Trophoblast cell (in vitro differentiated cells and primary cell): ENCODE measurements at regions not wholly inside any gene's neighbourhood (a gene's known extent, or its start where the extent isn't known, plus 50 kb on each side); places are given as distances from the start of the nearest gene placed in this dataset.

ENCODE experiments used
- DNase-seq, 2 donors: peaks; one replicate each; pipeline ENCODE4 v3.0.0-alpha.2; 2016
- H2AFZ ChIP-seq: 2 replicates; pipeline ENCODE4 v1.6.1; 2013; ENCODE audit warnings: low read length, moderate library complexity, mild to moderate bottlenecking; ENCODE audit not compliant: insufficient read depth, poor library complexity
- H2AK5ac ChIP-seq: 2 replicates; pipeline ENCODE4 v1.6.1; 2013; ENCODE audit warnings: mild to moderate bottlenecking, low read length
- H2BK120ac ChIP-seq: 2 replicates; pipeline ENCODE4 v1.6.1; 2013; ENCODE audit warnings: low read length, mild to moderate bottlenecking, moderate library complexity; ENCODE audit not compliant: insufficient read depth, poor library complexity
- H2BK12ac ChIP-seq: 2 replicates; pipeline ENCODE4 v1.6.1; 2013; ENCODE audit warnings: mild to moderate bottlenecking, low read length, moderate library complexity
- H2BK5ac ChIP-seq: 2 replicates; pipeline ENCODE4 v1.6.1; 2013; ENCODE audit warnings: low read length, low read depth, moderate library complexity, mild to moderate bottlenecking; ENCODE audit not compliant: poor library complexity
- H3K14ac ChIP-seq: 2 replicates; pipeline ENCODE4 v1.6.1; 2013; ENCODE audit warnings: mild to moderate bottlenecking, low read length
- H3K18ac ChIP-seq: 2 replicates; pipeline ENCODE4 v1.6.1; 2013; ENCODE audit warnings: mild to moderate bottlenecking, low read length
- H3K23ac ChIP-seq: 2 replicates; pipeline ENCODE4 v1.6.1; 2013; ENCODE audit warnings: low read length
- H3K27ac ChIP-seq: 2 replicates; pipeline ENCODE4 v1.5.1; 2013; ENCODE audit warnings: low read depth, mild to moderate bottlenecking, inconsistent platforms, low read length, moderate library complexity
- H3K27me3 ChIP-seq: 2 replicates; pipeline ENCODE4 v1.6.1; 2013; ENCODE audit warnings: inconsistent platforms, mild to moderate bottlenecking, low read length, moderate library complexity; ENCODE audit not compliant: insufficient read depth
- H3K36me3 ChIP-seq, 2 experiments: 1 replicate in 1 of 2; 2 replicates in 1 of 2; pipeline ENCODE4 v1.6.1; 2013; ENCODE audit warnings: low read length in 2 of 2, mild to moderate bottlenecking in 2 of 2, moderate library complexity in 1 of 2; ENCODE audit not compliant: insufficient read depth in 2 of 2, control insufficient read depth in 1 of 2
- H3K4ac ChIP-seq: 2 replicates; pipeline ENCODE4 v1.6.1; 2013; ENCODE audit warnings: low read depth, mild to moderate bottlenecking, low read length, moderate library complexity
- H3K4me1 ChIP-seq, 2 experiments: 1 replicate in 1 of 2; 2 replicates in 1 of 2; pipeline ENCODE4 v1.6.1; 2013; ENCODE audit warnings: low read length in 2 of 2, mild to moderate bottlenecking in 2 of 2, moderate library complexity in 1 of 2; ENCODE audit not compliant: insufficient read depth in 2 of 2, control insufficient read depth in 1 of 2
- H3K4me2 ChIP-seq: 2 replicates; pipeline ENCODE4 v1.6.1; 2013; ENCODE audit warnings: inconsistent platforms, mild to moderate bottlenecking, low read length, moderate library complexity
- H3K4me3 ChIP-seq: 2 replicates; pipeline ENCODE4 v1.5.1; 2013; ENCODE audit warnings: mild to moderate bottlenecking, low read depth, low read length, inconsistent platforms
- H3K79me1 ChIP-seq: one replicate; pipeline ENCODE4 v1.6.1; 2013; ENCODE audit warnings: low read length
- H3K79me2 ChIP-seq: 2 replicates; pipeline ENCODE4 v1.6.1; 2013; ENCODE audit warnings: low read length, mild to moderate bottlenecking; ENCODE audit not compliant: control insufficient read depth, insufficient read depth, poor library complexity
- H3K9ac ChIP-seq: 2 replicates; pipeline ENCODE4 v1.6.1; 2013; ENCODE audit warnings: mild to moderate bottlenecking, low read length
- H3K9me3 ChIP-seq: 2 replicates; pipeline ENCODE4 v1.6.1; 2013; ENCODE audit warnings: low read depth, mild to moderate bottlenecking, control low read depth, inconsistent platforms, low read length; ENCODE audit not compliant: insufficient read depth
- H4K12ac ChIP-seq: 2 replicates; pipeline ENCODE4 v1.6.1; 2013; ENCODE audit warnings: low read depth, mild to moderate bottlenecking, low read length, moderate library complexity
- H4K8ac ChIP-seq: 2 replicates; pipeline ENCODE4 v1.6.1; 2013; ENCODE audit warnings: low read depth, mild to moderate bottlenecking, low read length, moderate library complexity
- H4K91ac ChIP-seq: one replicate; pipeline ENCODE4 v1.6.1; 2013; ENCODE audit warnings: low read depth, mild to moderate bottlenecking, low read length, moderate library complexity
- WGBS: extraction: QIAGEN DNeasy Blood & Tissue Kit; methylation state at CpG from one replicate; pipeline ENCODE4 v1.1.7; 2013; ENCODE audit warnings: missing lambda C conversion rate; ENCODE audit not compliant: insufficient read length, insufficient coverage; ENCODE audit errors: extremely low coverage; 5-methylcytosine and 5-hydroxymethylcytosine counted together

- H2BK12ac ChIP-seq: no peak overlapping the region
- H2AFZ ChIP-seq: no peak overlapping the region
- H3K4me2 ChIP-seq: no peak overlapping the region
- H3K4me1 ChIP-seq: no peaks in the 10 kb centered on the region
- H3K18ac ChIP-seq: no peak overlapping the region
- H3K4me3 ChIP-seq: no peak overlapping the region
- no peak overlapping the region for H3K27ac ChIP-seq
- no CpG with 5 or more reads among the region's 3 CpGs for WGBS
- H4K8ac ChIP-seq: no peak overlapping the region
- no peak overlapping the region for H2AK5ac ChIP-seq
- no peak overlapping the region for H3K14ac ChIP-seq
- no peaks in the 10 kb centered on the region for H3K27me3 ChIP-seq
- no peak for DNase-seq
- no peak overlapping the region for H2BK120ac ChIP-seq
- no peak overlapping the region for H4K12ac ChIP-seq
- H3K79me1 ChIP-seq: no peaks in the 10 kb centered on the region
- no peaks in the 10 kb centered on the region for H3K79me2 ChIP-seq
- H4K91ac ChIP-seq: no peak overlapping the region
- no peak overlapping the region for H3K4ac ChIP-seq
- no peak overlapping the region for H2BK5ac ChIP-seq
- no peaks in the 10 kb centered on the region for H3K9me3 ChIP-seq
- H3K9ac ChIP-seq: no peak overlapping the region
- H3K36me3 ChIP-seq: peaks cover 2 to 4% of the 10 kb centered on the region in 2 experiments
- H3K23ac ChIP-seq: no peak overlapping the region
These were observed 106.6 kb downstream of the PALM2AKAP2 start for GRCh38 chr9:109886617-109887016.

DNA sequence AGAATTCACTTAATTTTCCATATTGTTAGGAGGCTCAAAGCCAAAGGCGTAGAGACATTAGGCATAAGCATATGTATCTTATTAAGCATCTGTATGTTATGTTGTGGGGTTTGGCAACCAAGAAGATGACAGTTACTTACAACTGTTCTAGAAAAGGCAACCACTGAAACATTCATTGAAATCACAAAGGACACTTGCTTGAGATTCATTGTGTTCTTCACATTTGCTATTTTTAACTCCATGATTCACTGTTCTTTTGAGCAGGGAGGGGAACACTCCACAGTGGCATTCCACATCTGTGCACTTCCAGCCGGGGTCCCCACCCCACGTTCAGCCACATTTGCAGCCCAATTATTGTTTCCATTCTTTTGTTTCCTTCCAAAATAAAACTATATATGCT lies 107.1 kb downstream of the PALM2AKAP2 start:
- Histone ChIP-seq H3K4me1 (no peaks in the 10 kb centered on the region), H3K36me3 (peaks cover 2 to 4% of the 10 kb centered on the region in 2 experiments), H3K4me3 (no peak overlapping the region), H4K12ac (no peak overlapping the region), H3K9ac (no peak overlapping the region), H3K79me2 (no peaks in the 10 kb centered on the region), H3K23ac (no peak overlapping the region), H3K27me3 (no peaks in the 10 kb centered on the region), H3K18ac (no peak overlapping the region), H3K4me2 (no peak overlapping the region), H2BK120ac (no peak overlapping the region), H4K8ac (no peak overlapping the region), H2BK12ac (no peak overlapping the region), H2AFZ (no peak overlapping the region), H2BK5ac (no peak overlapping the region), H3K4ac (no peak overlapping the region), H4K91ac (no peak overlapping the region), H3K27ac (no peak overlapping the region), H3K9me3 (no peaks in the 10 kb centered on the region), H3K14ac (no peak overlapping the region), H3K79me1 (no peaks in the 10 kb centered on the region), H2AK5ac (no peak overlapping the region)
- no peak for DNase-seq
- no CpG with 5 or more reads among the region's 3 CpGs for WGBS

GRCh38 chr9:109888695-109889094 lies 108.7 kb downstream of the PALM2AKAP2 start:
- no peak overlapping the region for H2BK12ac ChIP-seq
- no peaks in the 10 kb centered on the region for H3K79me2 ChIP-seq
- H4K12ac ChIP-seq: no peak overlapping the region
- H4K91ac ChIP-seq: no peak overlapping the region
- H2BK120ac ChIP-seq: no peak overlapping the region
- no peak overlapping the region for H3K27ac ChIP-seq
- no peak overlapping the region for H3K14ac ChIP-seq
- H3K79me1 ChIP-seq: no peaks in the 10 kb centered on the region
- no peak overlapping the region for H2BK5ac ChIP-seq
- no peak overlapping the region for H3K23ac ChIP-seq
- no peak overlapping the region for H2AFZ ChIP-seq
- no peaks in the 10 kb centered on the region for H3K27me3 ChIP-seq
- H3K9me3 ChIP-seq: no peaks in the 10 kb centered on the region
- DNase-seq: no peak
- WGBS: no CpG with 5 or more reads among the region's 1 CpG
- H3K4ac ChIP-seq: no peak overlapping the region
- H3K9ac ChIP-seq: no peak overlapping the region
- H3K4me2 ChIP-seq: no peak overlapping the region
- no peak overlapping the region for H4K8ac ChIP-seq
- H3K36me3 ChIP-seq: peaks cover 0 to 3% of the 10 kb centered on the region in 2 experiments
- no peak overlapping the region for H3K4me3 ChIP-seq
- H3K4me1 ChIP-seq: no peaks in the 10 kb centered on the region
- H3K18ac ChIP-seq: no peak overlapping the region
- H2AK5ac ChIP-seq: no peak overlapping the region

DNA sequence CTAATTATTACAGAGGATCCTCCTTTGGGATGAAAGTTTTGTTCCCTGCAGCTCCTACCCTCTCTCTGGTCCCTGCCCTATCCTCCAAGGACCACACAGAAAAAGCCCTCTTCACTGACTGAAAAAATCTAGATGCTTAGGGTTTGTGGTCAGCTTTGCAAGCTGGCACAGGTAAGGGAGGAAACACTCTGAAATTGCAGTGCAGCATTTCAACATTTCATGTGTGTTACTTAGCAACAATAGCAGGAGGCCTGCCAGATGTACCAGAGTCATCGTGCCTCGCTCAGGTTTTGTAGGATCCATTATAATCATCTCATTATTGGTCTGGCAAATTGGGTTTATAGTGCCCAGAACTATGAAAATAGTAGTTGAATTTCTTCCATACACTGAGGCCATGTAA lies 109.5 kb downstream of the PALM2AKAP2 start:
- no peaks in the 10 kb centered on the region for H3K9me3 ChIP-seq
- no peaks in the 10 kb centered on the region for H3K79me1 ChIP-seq
- no peak overlapping the region for H3K9ac ChIP-seq
- H2AK5ac ChIP-seq: no peak overlapping the region
- no peak overlapping the region for H2BK12ac ChIP-seq
- H3K14ac ChIP-seq: no peak overlapping the region
- no peak overlapping the region for H2BK120ac ChIP-seq
- peaks cover 0 to 2% of the 10 kb centered on the region in 2 experiments for H3K36me3 ChIP-seq
- H3K4me1 ChIP-seq: no peaks in the 10 kb centered on the region
- no peaks in the 10 kb centered on the region for H3K79me2 ChIP-seq
- H3K18ac ChIP-seq: no peak overlapping the region
- H3K4me2 ChIP-seq: no peak overlapping the region
- no CpG with 5 or more reads among the region's 2 CpGs for WGBS
- H3K27ac ChIP-seq: no peak overlapping the region
- no peak overlapping the region for H2BK5ac ChIP-seq
- H4K12ac ChIP-seq: no peak overlapping the region
- H3K4ac ChIP-seq: no peak overlapping the region
- no peak overlapping the region for H3K23ac ChIP-seq
- no peak overlapping the region for H4K91ac ChIP-seq
- H4K8ac ChIP-seq: no peak overlapping the region
- H3K4me3 ChIP-seq: no peak overlapping the region
- H2AFZ ChIP-seq: no peak overlapping the region
- no peaks in the 10 kb centered on the region for H3K27me3 ChIP-seq
- DNase-seq: no peak
